ENCODE measurements at regions not wholly inside any gene's neighbourhood (a gene's known extent, or its start where the extent isn't known, plus 50 kb on each side); places are given as distances from the start of the nearest gene placed in this dataset.

- Mint-ChIP-seq H3K27me3 (ENCODE audit: low read depth in 3 of 3) (peaks cover 0 to 2% (median 0%) of the 10 kb centered on the region in 3 donors), H3K4me1 (no peaks in the 10 kb centered on the region), H3K9me3 (peaks cover 0 to 7% (median 4%) of the 10 kb centered on the region in 7 donors), H3K36me3 (no peaks in the 10 kb centered on the region), H3K27ac (no peak overlapping the region), H3K4me3 (no peak overlapping the region)
- no peak overlapping the region for H3K27ac ChIP-seq (ENCODE audit: low read depth in 1 of 2, low read length in 2 of 2)
- H3K36me3 ChIP-seq (replicated peaks in 1 of 2; ENCODE audit: control insufficient read depth in 1 of 2, insufficient read depth in 2 of 2, low read length in 2 of 2): no peaks in the 10 kb centered on the region
- no peak overlapping the region for H3K9ac ChIP-seq (ENCODE audit: insufficient read depth, low read length, poor library complexity, severe bottlenecking)
- intact Hi-C loops (cut with micrococcal nuclease): no loop called here
- no peaks in the 10 kb centered on the region for H3K79me2 ChIP-seq (ENCODE audit: insufficient read depth, low read length)
- no peak overlapping the region for H3K4me2 ChIP-seq (replicated peaks; ENCODE audit: extremely low read depth, low read length, poor library complexity, severe bottlenecking)
- no peaks in the 10 kb centered on the region for H3K4me1 ChIP-seq (ENCODE audit: control insufficient read depth in 1 of 2, insufficient read depth in 2 of 2, low read length in 2 of 2)
- no peaks in the 10 kb centered on the region for H4K20me1 ChIP-seq (ENCODE audit: insufficient read depth, low read length)
- H3K4me3 ChIP-seq (replicated peaks in 1 of 3; ENCODE audit: low read depth in 2 of 3, low read length in 3 of 3): no peak overlapping the region
- no peak for DNase-seq
- no peaks in the 10 kb centered on the region for H3K27me3 ChIP-seq (ENCODE audit: control insufficient read depth in 2 of 2, insufficient read depth in 2 of 2, low read length in 2 of 2)
- WGBS (ENCODE audit: insufficient coverage): 100% methylated on average over 1 of the region's 3 CpGs
- no peak overlapping the region for H2AFZ ChIP-seq (ENCODE audit: insufficient read depth, low read depth, low read length, poor library complexity, severe bottlenecking)
- TF ChIP-seq CTCF (IDR thresholded peaks at IDR 0.05): no peak
- peaks cover 0 to 4% of the 10 kb centered on the region in 2 donors for H3K9me3 ChIP-seq (replicated peaks in 1 of 2; ENCODE audit: control insufficient read depth in 1 of 2, insufficient read depth in 1 of 2, low read length in 2 of 2)
These were observed 149.3 kb upstream of the DPP6 start for GRCh38 chr7:153902862-153903261.

- Histone ChIP-seq H3K79me2 (ENCODE audit: insufficient read depth, low read length) (no peaks in the 10 kb centered on the region), H3K9ac (ENCODE audit: insufficient read depth, low read length, poor library complexity, severe bottlenecking) (no peak overlapping the region), H3K4me1 (ENCODE audit: control insufficient read depth in 1 of 2, insufficient read depth in 2 of 2, low read length in 2 of 2) (no peaks in the 10 kb centered on the region), H2AFZ (ENCODE audit: insufficient read depth, low read depth, low read length, poor library complexity, severe bottlenecking) (no peak overlapping the region), H3K9me3 (replicated peaks in 1 of 2; ENCODE audit: control insufficient read depth in 1 of 2, insufficient read depth in 1 of 2, low read length in 2 of 2) (peaks cover 12 to 14% of the 10 kb centered on the region in 2 donors), H3K4me2 (replicated peaks; ENCODE audit: extremely low read depth, low read length, poor library complexity, severe bottlenecking) (no peak overlapping the region), H3K4me3 (replicated peaks in 1 of 3; ENCODE audit: low read depth in 2 of 3, low read length in 3 of 3) (no peak overlapping the region), H3K36me3 (replicated peaks in 1 of 2; ENCODE audit: control insufficient read depth in 1 of 2, insufficient read depth in 2 of 2, low read length in 2 of 2) (no peaks in the 10 kb centered on the region), H3K27me3 (ENCODE audit: control insufficient read depth in 2 of 2, insufficient read depth in 2 of 2, low read length in 2 of 2) (no peaks in the 10 kb centered on the region), H4K20me1 (ENCODE audit: insufficient read depth, low read length) (no peaks in the 10 kb centered on the region), H3K27ac (ENCODE audit: low read depth in 1 of 2, low read length in 2 of 2) (no peak overlapping the region)
- Mint-ChIP-seq H3K9me3 (peaks cover 2 to 15% (median 7%) of the 10 kb centered on the region in 7 donors), H3K4me1 (no peaks in the 10 kb centered on the region), H3K27me3 (ENCODE audit: low read depth in 3 of 3) (peaks cover 0 to 3% (median 0%) of the 10 kb centered on the region in 3 donors), H3K36me3 (no peaks in the 10 kb centered on the region), H3K27ac (no peak overlapping the region), H3K4me3 (no peak overlapping the region)
- no peak for TF ChIP-seq CTCF (IDR thresholded peaks at IDR 0.05)
- DNase-seq: no peak
- intact Hi-C loops (cut with micrococcal nuclease): no loop called here
- no CpG with 5 or more reads among the region's 4 CpGs for WGBS (ENCODE audit: insufficient coverage)
These were observed 140.0 kb upstream of the DPP6 start for GRCh38 chr7:153912211-153912610.

Data from CD14-positive monocyte (primary cell).